Neuronal stem cell (in vitro differentiated cells): ENCODE measurements at regions not wholly inside any gene's neighbourhood (a gene's known extent, or its start where the extent isn't known, plus 50 kb on each side); places are given as distances from the start of the nearest gene placed in this dataset.

Experiments
- DNase-seq: peaks from one replicate; pipeline ENCODE4 v3.0.0-alpha.2; 2013; ENCODE audit warnings: low spot score
- H2AFZ ChIP-seq: one replicate; pipeline ENCODE4 v1.6.1; 2013; ENCODE audit warnings: mild to moderate bottlenecking, low read length, inconsistent platforms
- H2AK5ac ChIP-seq: 2 replicates; pipeline ENCODE4 v1.6.1; 2013; ENCODE audit warnings: low read depth, mild to moderate bottlenecking, inconsistent platforms, low read length, moderate library complexity, mixed read lengths
- H2BK120ac ChIP-seq: 2 replicates; pipeline ENCODE4 v1.6.1; 2013; ENCODE audit warnings: low read depth, mild to moderate bottlenecking, inconsistent platforms, low read length, moderate library complexity, mixed read lengths
- H2BK12ac ChIP-seq: one replicate; pipeline ENCODE4 v1.6.1; 2013; ENCODE audit warnings: low read length, inconsistent platforms
- H2BK15ac ChIP-seq: 2 replicates; pipeline ENCODE4 v1.6.1; 2013; ENCODE audit warnings: mild to moderate bottlenecking, low read length, inconsistent platforms, mixed read lengths
- H2BK5ac ChIP-seq: one replicate; pipeline ENCODE4 v1.6.1; 2013; ENCODE audit warnings: inconsistent platforms, mild to moderate bottlenecking, low read length, moderate library complexity
- H3K14ac ChIP-seq: one replicate; pipeline ENCODE4 v1.6.1; 2013; ENCODE audit warnings: low read length, inconsistent platforms
- H3K18ac ChIP-seq: 2 replicates; pipeline ENCODE4 v1.6.1; 2013; ENCODE audit warnings: low read length, inconsistent platforms
- H3K23ac ChIP-seq: 2 replicates; pipeline ENCODE4 v1.6.1; 2013; ENCODE audit warnings: low read depth, mild to moderate bottlenecking, mixed read lengths, low read length, inconsistent platforms; ENCODE audit not compliant: poor library complexity
- H3K27ac ChIP-seq: replicated peaks from 3 replicates; pipeline ENCODE4 v1.5.1; 2013; ENCODE audit warnings: low read length, inconsistent platforms
- H3K27me3 ChIP-seq, 3 experiments: 2 replicates each; pipeline ENCODE4 v1.6.1; 2013; ENCODE audit warnings: low read length in 3 of 3, mild to moderate bottlenecking in 2 of 3, inconsistent platforms in 1 of 3, low read depth in 1 of 3, mixed read lengths in 1 of 3, moderate library complexity in 1 of 3; ENCODE audit not compliant: control insufficient read depth in 3 of 3, insufficient read depth in 3 of 3
- H3K36me3 ChIP-seq, 2 donors: replicated peaks in 1 of 2; 2 replicates each; pipeline ENCODE4 v1.6.1; 2013; ENCODE audit warnings: low read length in 2 of 2; ENCODE audit not compliant: control insufficient read depth in 2 of 2, insufficient read depth in 2 of 2
- H3K4ac ChIP-seq: 2 replicates; pipeline ENCODE4 v1.6.1; 2013; ENCODE audit warnings: inconsistent platforms, mild to moderate bottlenecking, low read length, moderate library complexity
- H3K4me1 ChIP-seq, 2 donors: 1 replicate in 1 of 2; 2 replicates in 1 of 2; pipeline ENCODE4 v1.6.1; 2013; ENCODE audit warnings: low read length in 2 of 2, low read depth in 1 of 2; ENCODE audit not compliant: control insufficient read depth in 2 of 2, insufficient read depth in 1 of 2
- H3K4me2 ChIP-seq: one replicate; pipeline ENCODE4 v1.6.1; 2013; ENCODE audit warnings: mild to moderate bottlenecking, low read length, inconsistent platforms; ENCODE audit not compliant: insufficient read depth, poor library complexity, severe bottlenecking
- H3K4me3 ChIP-seq, 2 donors: 2 replicates each; pipeline ENCODE4 v1.5.1; 2013; ENCODE audit warnings: low read length in 2 of 2, mild to moderate bottlenecking in 2 of 2, inconsistent platforms in 1 of 2, moderate library complexity in 1 of 2
- H3K79me1 ChIP-seq: one replicate; pipeline ENCODE4 v1.6.1; 2013; ENCODE audit warnings: low read depth, mild to moderate bottlenecking, inconsistent platforms, low read length, moderate library complexity
- H3K9ac ChIP-seq: one replicate; pipeline ENCODE4 v1.6.1; 2013; ENCODE audit warnings: mild to moderate bottlenecking, low read depth, low read length, inconsistent platforms; ENCODE audit not compliant: poor library complexity
- H3K9me3 ChIP-seq, 2 donors: replicated peaks in 1 of 2; 2 replicates each; pipeline versions ENCODE3 to v1.6.1; 2013; ENCODE audit warnings: low read length in 2 of 2, mild to moderate bottlenecking in 2 of 2, inconsistent platforms in 1 of 2, low read depth in 1 of 2, mixed read lengths in 1 of 2, moderate library complexity in 1 of 2; ENCODE audit not compliant: control insufficient read depth in 2 of 2, insufficient read depth in 1 of 2
- H4K8ac ChIP-seq: one replicate; pipeline ENCODE4 v1.6.1; 2013; ENCODE audit warnings: low read depth, mild to moderate bottlenecking, inconsistent platforms, low read length, moderate library complexity
- H4K91ac ChIP-seq: one replicate; pipeline ENCODE4 v1.6.1; 2013; ENCODE audit warnings: low read length, low read depth, mild to moderate bottlenecking, inconsistent platforms; ENCODE audit not compliant: poor library complexity
- WGBS, 2 donors: extraction: QIAGEN DNeasy Blood & Tissue Kit; methylation state at CpG; one replicate each; pipeline ENCODE4 v1.1.7; 2013; ENCODE audit warnings: missing lambda C conversion rate in 2 of 2, mixed read lengths in 1 of 2; ENCODE audit not compliant: insufficient read length in 2 of 2, insufficient replicate concordance in 1 of 2; ENCODE audit errors: extremely low coverage in 2 of 2; 5-methylcytosine and 5-hydroxymethylcytosine counted together

GRCh38 chr5:158351485-158352125 is 492.7 kb upstream of the CLINT1 start:
- peaks cover 0 to 1% of the 10 kb centered on the region in 2 donors for H3K9me3 ChIP-seq
- H3K4me2 ChIP-seq = no peak overlapping the region
- no peaks in the 10 kb centered on the region for H3K36me3 ChIP-seq
- H4K91ac ChIP-seq = no peak overlapping the region
- no peak overlapping the region for H4K8ac ChIP-seq
- no peak overlapping the region for H3K14ac ChIP-seq
- H2AFZ ChIP-seq = no peak overlapping the region
- no peak for DNase-seq
- H2BK12ac ChIP-seq = no peak overlapping the region
- WGBS, 2 donors = no CpG with 5 or more reads among the region's 6 CpGs
- H3K79me1 ChIP-seq = no peaks in the 10 kb centered on the region
- no peak overlapping the region for H3K27ac ChIP-seq
- no peak overlapping the region for H3K23ac ChIP-seq
- H2BK120ac ChIP-seq = no peak overlapping the region
- H2BK15ac ChIP-seq = no peak overlapping the region
- H2AK5ac ChIP-seq = no peak overlapping the region
- H3K4me1 ChIP-seq = no peaks in the 10 kb centered on the region
- H2BK5ac ChIP-seq = no peak overlapping the region
- H3K4ac ChIP-seq = no peak overlapping the region
- no peak overlapping the region for H3K9ac ChIP-seq
- no peaks in the 10 kb centered on the region for H3K27me3 ChIP-seq
- H3K18ac ChIP-seq = no peak overlapping the region
- no peak overlapping the region for H3K4me3 ChIP-seq

- Histone ChIP-seq H2BK12ac (no peak overlapping the region), H3K4me2 (no peak overlapping the region), H2AFZ (no peak overlapping the region), H3K27me3 (no peaks in the 10 kb centered on the region), H3K27ac (no peak overlapping the region), H3K9ac (no peak overlapping the region), H3K79me1 (no peaks in the 10 kb centered on the region), H2BK5ac (no peak overlapping the region), H3K36me3 (no peaks in the 10 kb centered on the region), H3K4me1 (no peaks in the 10 kb centered on the region), H3K23ac (no peak overlapping the region), H3K4ac (no peak overlapping the region), H3K18ac (no peak overlapping the region), H2BK120ac (no peak overlapping the region), H3K14ac (no peak overlapping the region), H2BK15ac (no peak overlapping the region), H2AK5ac (no peak overlapping the region), H4K91ac (no peak overlapping the region), H4K8ac (no peak overlapping the region), H3K4me3 (no peak overlapping the region), H3K9me3 (peaks cover 3% of the 10 kb centered on the region in 2 donors)
- WGBS, 2 donors = no CpG with 5 or more reads among the region's 6 CpGs
- DNase-seq = no peak
These were observed 491.0 kb upstream of the CLINT1 start for GRCh38 chr5:158349987-158350386.

GRCh38 chr5:158344376-158344775 is 485.4 kb upstream of the CLINT1 start:
- no CpG with 5 or more reads among the region's 2 CpGs for WGBS, 2 donors
- Histone ChIP-seq H4K91ac (no peak overlapping the region), H3K4me3 (no peak overlapping the region), H3K23ac (no peak overlapping the region), H3K27ac (no peak overlapping the region), H3K9me3 (peaks cover 3% of the 10 kb centered on the region in 2 donors), H3K9ac (no peak overlapping the region), H2BK5ac (no peak overlapping the region), H4K8ac (no peak overlapping the region), H2AFZ (no peak overlapping the region), H3K79me1 (no peaks in the 10 kb centered on the region), H3K36me3 (no peaks in the 10 kb centered on the region), H3K18ac (no peak overlapping the region), H2BK12ac (no peak overlapping the region), H3K27me3 (no peaks in the 10 kb centered on the region), H3K4ac (no peak overlapping the region), H2AK5ac (no peak overlapping the region), H3K14ac (no peak overlapping the region), H2BK15ac (no peak overlapping the region), H3K4me1 (no peaks in the 10 kb centered on the region), H3K4me2 (no peak overlapping the region), H2BK120ac (no peak overlapping the region)
- DNase-seq = no peak

- H3K9me3 ChIP-seq = peaks cover 3 to 4% of the 10 kb centered on the region in 2 donors
- no peak overlapping the region for H3K14ac ChIP-seq
- DNase-seq = no peak
- no peak overlapping the region for H3K4me3 ChIP-seq
- H2AK5ac ChIP-seq = no peak overlapping the region
- H2BK120ac ChIP-seq = no peak overlapping the region
- no peaks in the 10 kb centered on the region for H3K36me3 ChIP-seq
- no peak overlapping the region for H3K23ac ChIP-seq
- no peak overlapping the region for H3K27ac ChIP-seq
- no peak overlapping the region for H4K91ac ChIP-seq
- H2BK15ac ChIP-seq = no peak overlapping the region
- no peak overlapping the region for H3K18ac ChIP-seq
- H3K27me3 ChIP-seq = no peaks in the 10 kb centered on the region
- no peak overlapping the region for H3K4ac ChIP-seq
- H4K8ac ChIP-seq = no peak overlapping the region
- WGBS, 2 donors = no CpG with 5 or more reads among the region's 1 CpG
- no peak overlapping the region for H2BK12ac ChIP-seq
- H2BK5ac ChIP-seq = no peak overlapping the region
- no peaks in the 10 kb centered on the region for H3K4me1 ChIP-seq
- no peak overlapping the region for H2AFZ ChIP-seq
- no peak overlapping the region for H3K9ac ChIP-seq
- H3K4me2 ChIP-seq = no peak overlapping the region
- no peaks in the 10 kb centered on the region for H3K79me1 ChIP-seq
These were observed 481.7 kb upstream of the CLINT1 start for GRCh38 chr5:158340608-158341007.
